HG02981 (cell line): ENCODE measurements at regions not wholly inside any gene's neighbourhood (a gene's known extent, or its start where the extent isn't known, plus 50 kb on each side); places are given as distances from the start of the nearest gene placed in this dataset.

ENCODE experiments used
- ATAC-seq: cut with Tn5 transposase; IDR thresholded peaks from one replicate; pipeline ENCODE4 v1.9.1; 2021; ENCODE audit warnings: mild to moderate bottlenecking, moderate library complexity; ENCODE audit not compliant: unreplicated experiment

GRCh38 chr1:55418208-55419000 lies 203.2 kb upstream of the USP24 start:
- ATAC-seq: no peak

- no peak for ATAC-seq
Measured at GRCh38 chr1:55416164-55416842, 201.1 kb upstream of the USP24 start.

DNA sequence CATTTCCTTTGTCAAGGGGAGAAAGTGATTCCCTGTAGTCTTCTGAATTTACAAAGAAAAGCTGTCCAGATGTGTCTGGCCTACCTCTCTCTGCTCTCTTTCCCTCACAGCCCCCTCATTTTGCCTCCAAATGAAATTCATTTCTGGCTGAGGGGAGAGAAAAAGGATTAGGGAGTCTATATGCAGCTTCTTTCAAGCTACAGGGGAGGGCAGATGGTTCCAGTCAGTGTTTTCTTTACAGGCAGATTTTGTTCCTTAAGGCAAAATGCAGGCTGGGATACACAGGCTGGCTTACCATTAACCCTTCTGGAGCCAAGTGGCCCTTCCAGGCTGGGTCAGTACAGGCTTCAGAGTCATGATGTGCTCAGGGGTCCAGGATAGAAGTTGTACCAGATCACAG lies 198.1 kb upstream of the USP24 start:
- ATAC-seq: no peak

- ATAC-seq: no peak
Measured at GRCh38 chr1:55412060-55412459, 196.9 kb upstream of the USP24 start.

DNA sequence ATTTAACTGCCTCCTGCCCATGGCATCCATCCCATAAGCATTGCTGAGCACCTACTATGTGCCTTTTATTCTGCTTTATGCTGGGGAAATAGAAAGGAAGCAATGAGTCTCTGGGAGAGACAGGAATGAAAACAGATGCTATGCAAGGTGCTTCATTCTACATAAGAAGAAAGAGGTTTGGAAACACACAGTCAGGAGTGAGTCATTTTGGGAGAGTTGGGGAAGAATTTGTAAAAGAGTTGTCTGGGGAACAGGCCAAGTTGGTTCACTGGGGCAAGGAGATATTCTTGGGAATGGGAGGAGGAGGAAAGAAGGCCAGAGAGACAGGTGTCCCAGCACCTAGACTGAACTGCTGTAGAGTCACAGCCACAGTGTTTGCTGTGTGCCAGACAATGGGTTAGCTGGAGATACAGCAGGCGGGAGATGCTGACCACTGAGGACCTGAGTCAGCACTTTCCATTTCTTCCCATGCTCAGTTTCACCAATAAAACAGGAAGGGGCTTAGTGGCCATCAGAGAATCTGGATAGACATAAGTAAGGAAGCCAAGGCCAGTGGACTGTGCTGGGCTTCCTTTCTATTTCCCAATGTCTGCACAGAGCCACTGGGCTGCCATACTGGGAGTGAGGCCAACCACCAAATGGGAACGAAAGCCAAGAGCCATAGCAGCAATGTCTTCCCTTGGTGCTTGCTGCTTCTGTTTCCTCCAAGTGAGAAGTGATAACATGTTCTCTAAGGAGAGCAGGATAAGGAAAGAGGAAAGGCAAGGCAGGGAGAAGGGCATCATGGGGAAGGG lies 187.7 kb upstream of the USP24 start:
- no peak for ATAC-seq

DNA sequence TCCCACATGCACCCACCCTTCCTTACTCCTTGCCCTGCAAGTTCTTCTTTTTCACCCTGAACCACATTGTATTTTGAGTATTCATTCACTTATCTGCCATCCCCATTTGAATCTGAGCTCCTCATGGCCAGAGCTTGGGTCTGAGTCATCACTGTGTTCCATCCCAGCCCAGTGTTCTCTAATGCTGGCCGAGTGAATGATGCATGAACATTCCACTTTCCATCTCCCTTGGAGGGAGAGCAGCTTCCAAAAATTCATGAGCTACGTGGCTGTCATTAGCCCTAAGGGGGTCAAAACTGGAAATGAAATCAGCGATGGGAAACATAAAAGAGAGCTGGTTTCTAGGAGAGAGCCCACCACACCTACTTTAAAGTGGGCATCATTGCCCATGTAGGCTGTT lies 187.0 kb upstream of the USP24 start:
- ATAC-seq: no peak

- ATAC-seq: no peak
Measured at GRCh38 chr1:55400508-55400907, 185.3 kb upstream of the USP24 start.

DNA sequence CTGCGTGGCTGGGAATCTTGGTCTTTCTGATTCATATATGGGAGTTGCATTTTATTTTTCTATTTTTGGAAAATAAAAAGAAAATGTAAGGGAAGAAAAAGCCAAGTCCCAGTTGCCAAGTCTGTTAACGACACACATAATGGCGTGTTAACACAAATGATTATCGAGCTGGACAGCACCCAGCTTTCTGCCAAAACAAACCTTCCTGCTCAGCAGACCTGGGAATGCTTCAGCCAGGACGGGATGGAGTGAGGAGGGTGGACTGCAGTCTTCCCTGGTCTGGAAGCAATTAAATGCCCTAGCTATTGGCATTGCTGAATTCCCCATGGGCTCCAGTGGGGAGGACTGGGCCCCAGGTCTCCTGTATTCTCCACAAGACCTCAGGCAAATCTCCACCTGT lies 184.2 kb upstream of the USP24 start:
- no peak for ATAC-seq

GRCh38 chr1:55396381-55396891 lies 181.3 kb upstream of the USP24 start:
- no peak for ATAC-seq

DNA sequence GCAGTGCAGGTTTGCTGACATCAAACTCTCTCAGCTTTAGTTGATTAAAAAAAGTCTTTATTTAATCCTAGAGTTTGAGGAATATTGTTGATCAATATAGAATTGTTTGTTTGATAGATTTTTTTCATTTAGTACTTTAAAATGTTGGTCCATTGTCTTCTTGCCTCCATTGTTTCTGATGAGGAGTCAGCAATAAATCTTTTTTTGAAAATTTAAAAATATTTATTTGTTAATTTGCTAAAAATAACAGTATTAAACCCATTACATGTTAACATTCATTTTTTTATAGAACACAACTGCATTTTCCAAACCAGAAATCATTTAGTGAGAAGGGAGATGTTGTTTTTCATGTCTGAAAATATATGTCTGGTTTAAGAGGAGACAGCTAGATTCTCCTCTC lies 173.8 kb upstream of the USP24 start:
- no peak for ATAC-seq

- ATAC-seq: no peak
Measured at GRCh38 chr1:55387145-55387544, 172.0 kb upstream of the USP24 start.

DNA sequence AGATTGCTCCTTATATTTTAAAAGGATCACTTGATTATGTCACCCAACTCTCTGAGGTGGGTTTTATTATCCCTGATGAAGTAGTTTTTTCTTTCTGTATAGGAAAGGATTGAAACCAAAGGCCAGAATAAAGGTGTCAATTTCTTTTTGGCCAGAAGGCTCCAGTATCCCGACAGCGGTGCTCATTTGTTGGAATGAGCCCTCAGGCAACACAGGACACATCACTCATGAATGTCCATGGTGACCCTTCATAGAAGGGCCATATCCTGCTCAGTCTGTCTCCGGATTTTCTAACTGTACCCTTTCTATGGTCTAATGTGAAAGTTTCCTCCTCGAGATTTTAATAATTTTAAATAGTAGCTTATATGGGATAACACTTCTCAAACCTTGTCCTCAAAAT lies 171.3 kb upstream of the USP24 start:
- no peak for ATAC-seq

DNA sequence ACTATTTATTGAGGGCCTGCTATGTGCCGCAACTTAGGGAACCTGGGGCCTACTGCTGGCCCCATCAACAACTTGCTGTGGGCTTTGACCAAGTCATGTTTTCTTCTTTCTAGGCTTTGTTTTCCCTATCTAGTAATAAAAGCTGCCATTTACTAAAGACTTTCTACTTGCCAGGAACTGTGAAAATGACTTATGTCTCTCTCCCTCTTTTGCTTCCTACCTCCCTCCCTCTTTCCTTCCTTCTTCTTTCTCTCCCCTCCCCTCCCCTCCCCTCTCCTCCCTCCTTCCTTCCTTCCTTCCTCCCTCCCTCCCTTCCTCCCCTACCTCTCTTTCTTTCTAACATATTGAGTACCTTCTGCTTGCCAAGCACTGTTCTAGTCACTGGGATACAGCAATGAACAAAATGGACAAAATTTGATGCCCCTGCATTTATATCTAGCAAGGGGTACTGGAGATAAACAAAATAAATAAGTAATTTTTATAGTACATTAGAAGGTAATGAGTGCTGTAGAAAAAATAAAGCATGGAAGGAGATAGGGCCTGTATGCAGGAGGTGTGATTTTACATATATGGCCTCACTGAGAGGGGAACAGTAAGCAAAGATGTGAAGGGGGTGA lies 170.3 kb upstream of the USP24 start:
- ATAC-seq: no peak

DNA sequence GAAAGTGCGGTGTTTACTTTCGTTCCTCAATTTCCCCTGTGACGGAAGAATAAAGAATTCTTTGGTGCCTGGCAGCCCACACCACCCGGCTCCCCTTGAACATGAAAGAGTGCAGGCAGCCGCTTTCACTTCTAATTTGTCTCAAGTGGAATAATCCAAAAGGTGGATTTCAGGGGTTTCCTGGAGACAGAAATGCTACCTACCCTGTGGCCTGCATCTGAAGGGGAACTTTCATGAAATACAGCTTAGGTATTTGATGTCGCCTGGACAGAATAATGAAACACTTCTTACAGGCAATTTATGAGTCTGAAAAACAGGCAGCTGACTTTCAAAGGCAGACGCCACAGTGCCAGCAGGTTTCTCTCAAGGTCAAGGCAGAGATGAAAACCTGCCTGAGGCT lies 169.5 kb upstream of the USP24 start:
- ATAC-seq: no peak

GRCh38 chr1:55382806-55383305 lies 167.7 kb upstream of the USP24 start:
- ATAC-seq: no peak

GRCh38 chr1:55381983-55382382 lies 166.8 kb upstream of the USP24 start:
- ATAC-seq: no peak

DNA sequence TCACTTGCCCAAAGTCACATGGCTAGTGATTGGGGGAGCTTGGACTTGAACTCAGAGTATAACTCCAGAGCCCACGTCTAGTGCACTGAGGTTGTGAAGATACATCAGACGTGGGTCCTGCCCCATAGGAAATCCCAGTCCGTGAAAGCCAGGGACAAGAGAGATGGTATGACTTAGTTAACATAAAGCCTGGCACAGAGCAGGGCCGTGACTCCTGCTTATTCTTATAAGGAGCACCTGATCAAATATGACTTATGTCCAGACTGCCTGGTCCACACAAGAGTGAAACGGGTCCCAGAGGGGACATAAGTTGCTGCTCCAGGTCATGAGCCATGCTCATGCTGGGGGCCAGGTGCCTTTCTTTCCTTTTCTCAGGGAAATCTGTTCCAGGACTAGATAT lies 166.3 kb upstream of the USP24 start:
- no peak for ATAC-seq

DNA sequence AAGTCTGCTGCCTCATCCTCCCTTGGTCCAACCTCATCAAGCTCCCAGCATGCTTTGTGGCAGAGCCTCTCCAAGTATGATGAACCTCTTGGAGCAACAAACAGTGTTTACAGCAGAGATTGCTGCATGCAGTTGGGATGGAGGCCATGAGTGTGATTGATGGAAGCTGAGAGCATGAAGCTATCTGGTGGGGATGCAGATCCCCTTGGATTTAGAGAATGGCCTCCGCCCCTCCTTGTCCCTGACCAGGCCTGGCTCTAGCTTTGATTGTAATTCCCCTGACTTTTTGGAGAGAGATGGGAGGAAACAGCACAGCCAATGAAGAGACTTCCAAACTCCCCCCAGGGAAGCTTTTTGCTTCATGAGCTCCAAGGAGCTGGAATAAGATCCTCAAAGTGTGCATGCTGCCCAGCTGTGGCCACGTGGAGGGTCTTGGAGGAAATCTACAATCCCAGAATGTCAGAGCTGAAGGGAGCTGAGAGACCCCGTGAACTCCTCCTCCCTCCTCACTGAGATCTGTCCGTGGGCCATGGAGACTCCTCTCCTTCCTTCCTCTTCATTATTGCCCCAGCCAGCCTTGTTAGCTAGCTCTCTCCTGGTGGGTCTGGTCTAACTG lies 165.3 kb upstream of the USP24 start:
- no peak for ATAC-seq

GRCh38 chr1:55378582-55378981 lies 163.4 kb upstream of the USP24 start:
- no peak for ATAC-seq

- ATAC-seq: no peak
Measured at GRCh38 chr1:55376897-55377296, 161.7 kb upstream of the USP24 start.
